Thyroid gland (tissue), 4 donors: ENCODE measurements at regions not wholly inside any gene's neighbourhood (a gene's known extent, or its start where the extent isn't known, plus 50 kb on each side); places are given as distances from the start of the nearest gene placed in this dataset.

Experiments
- POLR2A ChIP-seq, 2 donors: fragments of 450-650 bp; IDR thresholded peaks; one replicate each; pipeline ENCODE4 v1.6.1; 2017; ENCODE audit warnings: antibody characterized with exemption in 2 of 2, mild to moderate bottlenecking in 2 of 2, moderate library complexity in 1 of 2
- TF ChIP-seq, protein P1 (sequence below), 6 experiments: fragments of 200-600 bp in 3 of 6; fragments of 450-650 bp in 3 of 6; sonication (generic) in 3 of 6; IDR thresholded peaks; one replicate each; pipeline ENCODE4 v1.5.1; 2016 to 2019; ENCODE audit warnings: antibody characterized with exemption in 6 of 6, mild to moderate bottlenecking in 2 of 6, inconsistent platforms in 1 of 6, moderate library complexity in 1 of 6

DNA sequence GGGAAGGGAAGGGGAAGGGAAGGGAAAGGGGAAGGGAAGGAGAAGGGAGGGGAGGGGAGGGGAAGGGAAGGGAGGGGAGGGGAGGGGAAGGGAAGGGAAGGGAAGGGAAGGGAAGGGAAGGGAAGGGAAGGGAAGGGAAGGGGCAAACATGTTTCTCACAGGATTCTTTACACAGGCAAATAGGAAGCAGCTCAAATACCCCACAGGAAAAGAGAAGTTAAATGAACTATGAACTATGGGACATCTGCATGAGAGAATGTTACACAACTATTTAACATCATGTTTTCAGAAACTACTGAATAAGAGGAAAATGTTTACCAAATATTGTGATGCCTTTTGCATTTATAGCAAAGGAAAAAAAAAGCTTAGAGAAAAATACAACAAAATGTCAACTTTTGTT is 125.4 kb upstream of the SLC30A5 start:
- TF ChIP-seq, protein P1, sequence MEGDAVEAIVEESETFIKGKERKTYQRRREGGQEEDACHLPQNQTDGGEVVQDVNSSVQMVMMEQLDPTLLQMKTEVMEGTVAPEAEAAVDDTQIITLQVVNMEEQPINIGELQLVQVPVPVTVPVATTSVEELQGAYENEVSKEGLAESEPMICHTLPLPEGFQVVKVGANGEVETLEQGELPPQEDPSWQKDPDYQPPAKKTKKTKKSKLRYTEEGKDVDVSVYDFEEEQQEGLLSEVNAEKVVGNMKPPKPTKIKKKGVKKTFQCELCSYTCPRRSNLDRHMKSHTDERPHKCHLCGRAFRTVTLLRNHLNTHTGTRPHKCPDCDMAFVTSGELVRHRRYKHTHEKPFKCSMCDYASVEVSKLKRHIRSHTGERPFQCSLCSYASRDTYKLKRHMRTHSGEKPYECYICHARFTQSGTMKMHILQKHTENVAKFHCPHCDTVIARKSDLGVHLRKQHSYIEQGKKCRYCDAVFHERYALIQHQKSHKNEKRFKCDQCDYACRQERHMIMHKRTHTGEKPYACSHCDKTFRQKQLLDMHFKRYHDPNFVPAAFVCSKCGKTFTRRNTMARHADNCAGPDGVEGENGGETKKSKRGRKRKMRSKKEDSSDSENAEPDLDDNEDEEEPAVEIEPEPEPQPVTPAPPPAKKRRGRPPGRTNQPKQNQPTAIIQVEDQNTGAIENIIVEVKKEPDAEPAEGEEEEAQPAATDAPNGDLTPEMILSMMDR (IDR thresholded peaks at IDR 0.05) = no peak
- TF ChIP-seq POLR2A (IDR thresholded peaks at IDR 0.05) = no peak
